Activated T-helper 2 cell treated with anti-CD3 and anti-CD28 coated beads, Interferon-gamma antibody, Interleukin-2, Interleukin-4, amounts not matched to agents 10 μg/mL and 5 μg/mL and 100 μg/mL, durations not matched to agents 14 hours and 24 hours and 36 hours (primary cell): ENCODE measurements at regions not wholly inside any gene's neighbourhood (a gene's known extent, or its start where the extent isn't known, plus 50 kb on each side); places are given as distances from the start of the nearest gene placed in this dataset.

Source experiments
- DNase-seq: peaks from one replicate; pipeline ENCODE4 v3.0.0; 2021; ENCODE audit warnings: low spot score
- H3K27ac Mint-ChIP-seq: one replicate; pipeline ENCODE4 v1.8.0; 2021; ENCODE audit warnings: mixed read lengths
- H3K27me3 Mint-ChIP-seq: one replicate; pipeline ENCODE4 v1.8.0; 2021; ENCODE audit warnings: low read depth, mixed read lengths
- H3K36me3 Mint-ChIP-seq: one replicate; pipeline ENCODE4 v1.8.0; 2021; ENCODE audit warnings: low read depth, mixed read lengths
- H3K4me1 Mint-ChIP-seq: one replicate; pipeline ENCODE4 v1.8.0; 2021; ENCODE audit warnings: low read depth, mixed read lengths
- H3K4me3 Mint-ChIP-seq: one replicate; pipeline ENCODE4 v1.8.0; 2021; ENCODE audit warnings: low read depth, mild to moderate bottlenecking, moderate library complexity, mixed read lengths
- H3K9me3 Mint-ChIP-seq: one replicate; pipeline ENCODE4 v1.8.0; 2021; ENCODE audit warnings: mixed read lengths
- intact Hi-C: fragments of 100-400 bp; cut with micrococcal nuclease; formaldehyde crosslinking; loops from one replicate; pipeline ENCODE4 v1.15.1; 2023

GRCh38 chrX:69253821-69254220, 88.6 kb upstream of the PJA1 start:
- H3K36me3 Mint-ChIP-seq, result no peaks in the 10 kb centered on the region
- H3K9me3 Mint-ChIP-seq, result no peaks in the 10 kb centered on the region
- no peak overlapping the region for H3K4me3 Mint-ChIP-seq
- DNase-seq, result no peak
- intact Hi-C loops, result no loop called here
- H3K27me3 Mint-ChIP-seq, result no peaks in the 10 kb centered on the region
- H3K27ac Mint-ChIP-seq, result no peak overlapping the region
- no peaks in the 10 kb centered on the region for H3K4me1 Mint-ChIP-seq

GRCh38 chrX:69243276-69243675, 78.0 kb upstream of the PJA1 start:
- intact Hi-C loops, result no loop called here
- Mint-ChIP-seq H3K36me3 (no peaks in the 10 kb centered on the region), H3K9me3 (no peaks in the 10 kb centered on the region), H3K27ac (no peak overlapping the region), H3K27me3 (peaks cover 2% of the 10 kb centered on the region), H3K4me1 (no peaks in the 10 kb centered on the region), H3K4me3 (no peak overlapping the region)
- no peak for DNase-seq

GRCh38 chrX:69238887-69239231, 73.6 kb upstream of the PJA1 start:
- Mint-ChIP-seq H3K27ac (no peak overlapping the region), H3K4me3 (no peak overlapping the region), H3K4me1 (no peaks in the 10 kb centered on the region), H3K9me3 (no peaks in the 10 kb centered on the region), H3K27me3 (no peaks in the 10 kb centered on the region), H3K36me3 (no peaks in the 10 kb centered on the region)
- intact Hi-C loops, result no loop called here
- no peak for DNase-seq

GRCh38 chrX:69238114-69238886, 73.0 kb upstream of the PJA1 start:
- intact Hi-C loops, result no loop called here
- H3K9me3 Mint-ChIP-seq, result no peaks in the 10 kb centered on the region
- no peak for DNase-seq
- no peak overlapping the region for H3K27ac Mint-ChIP-seq
- H3K4me1 Mint-ChIP-seq, result no peaks in the 10 kb centered on the region
- H3K27me3 Mint-ChIP-seq, result no peaks in the 10 kb centered on the region
- no peak overlapping the region for H3K4me3 Mint-ChIP-seq
- no peaks in the 10 kb centered on the region for H3K36me3 Mint-ChIP-seq

DNA sequence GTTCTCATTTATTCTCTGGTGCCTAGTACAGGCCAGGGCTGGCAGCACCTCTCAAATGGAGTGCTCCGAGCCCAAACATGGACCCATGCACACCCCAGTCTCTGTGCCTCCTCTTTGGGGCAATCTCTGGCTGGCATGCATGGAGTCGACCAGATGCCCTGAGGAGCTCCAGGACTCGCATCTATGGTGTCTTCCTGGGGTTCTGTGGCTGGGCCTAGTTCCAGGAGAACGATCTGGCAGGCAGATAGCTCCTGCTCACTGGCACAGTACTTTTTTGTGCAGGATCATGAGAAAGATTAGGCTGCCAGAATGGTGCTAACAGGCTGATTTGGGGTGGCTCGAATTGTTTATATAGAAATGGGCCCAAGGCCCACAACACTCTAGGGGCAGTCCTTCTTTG, 72.0 kb upstream of the PJA1 start:
- H3K27me3 Mint-ChIP-seq, result no peaks in the 10 kb centered on the region
- H3K36me3 Mint-ChIP-seq, result no peaks in the 10 kb centered on the region
- DNase-seq, result no peak
- no peak overlapping the region for H3K4me3 Mint-ChIP-seq
- intact Hi-C loops, result no loop called here
- H3K9me3 Mint-ChIP-seq, result no peaks in the 10 kb centered on the region
- H3K4me1 Mint-ChIP-seq, result no peaks in the 10 kb centered on the region
- H3K27ac Mint-ChIP-seq, result no peak overlapping the region

DNA sequence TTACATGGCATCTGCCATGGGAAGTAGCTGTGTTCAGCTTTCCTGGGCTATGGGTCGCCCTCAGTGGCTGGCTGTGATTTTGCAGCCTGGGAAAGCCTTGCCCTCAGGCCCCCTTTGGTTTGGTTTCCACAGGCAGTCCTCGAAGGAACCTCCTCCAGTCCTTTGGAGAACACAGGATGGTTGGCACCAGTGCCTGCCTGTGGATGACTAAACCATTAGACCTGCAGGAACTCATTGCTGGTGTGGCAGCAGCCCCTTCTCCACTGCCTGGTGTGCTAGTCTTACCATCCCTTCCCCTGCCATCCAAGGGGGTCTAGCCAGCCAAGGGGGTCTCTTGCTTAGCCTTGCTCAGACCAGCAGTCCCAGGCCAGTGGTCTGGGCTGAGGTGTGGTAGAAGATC, 71.4 kb upstream of the PJA1 start:
- DNase-seq, result no peak
- no peaks in the 10 kb centered on the region for H3K36me3 Mint-ChIP-seq
- H3K9me3 Mint-ChIP-seq, result no peaks in the 10 kb centered on the region
- no peak overlapping the region for H3K4me3 Mint-ChIP-seq
- no peaks in the 10 kb centered on the region for H3K27me3 Mint-ChIP-seq
- no peak overlapping the region for H3K27ac Mint-ChIP-seq
- intact Hi-C loops, result no loop called here
- H3K4me1 Mint-ChIP-seq, result no peaks in the 10 kb centered on the region

- Mint-ChIP-seq H3K36me3 (no peaks in the 10 kb centered on the region), H3K4me1 (no peaks in the 10 kb centered on the region), H3K27me3 (no peaks in the 10 kb centered on the region), H3K27ac (no peak overlapping the region), H3K4me3 (no peak overlapping the region), H3K9me3 (no peaks in the 10 kb centered on the region)
- no peak for DNase-seq
- intact Hi-C loops, result no loop called here
These were observed 69.4 kb upstream of the PJA1 start for GRCh38 chrX:69234624-69235023.

DNA sequence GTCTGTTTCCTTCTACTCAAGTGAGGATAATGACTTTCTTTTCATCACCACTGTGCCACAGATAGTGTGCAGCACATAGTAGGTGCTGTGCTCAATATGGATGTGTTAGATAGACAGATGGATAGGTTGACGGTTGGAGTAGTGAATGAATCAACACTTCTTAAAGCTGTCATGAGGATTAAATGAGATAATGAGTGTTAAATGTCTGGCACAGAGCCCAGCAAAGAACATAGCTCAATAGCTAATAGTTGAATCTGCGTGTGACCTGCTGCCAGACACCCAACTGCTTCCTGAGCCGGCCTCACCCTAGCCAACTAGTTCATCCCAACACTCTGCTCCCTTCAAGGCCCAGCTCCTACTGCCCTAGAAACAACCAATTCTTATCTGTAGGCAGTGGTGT, 67.7 kb upstream of the PJA1 start:
- H3K9me3 Mint-ChIP-seq, result no peaks in the 10 kb centered on the region
- no peaks in the 10 kb centered on the region for H3K27me3 Mint-ChIP-seq
- intact Hi-C loops, result no loop called here

DNA sequence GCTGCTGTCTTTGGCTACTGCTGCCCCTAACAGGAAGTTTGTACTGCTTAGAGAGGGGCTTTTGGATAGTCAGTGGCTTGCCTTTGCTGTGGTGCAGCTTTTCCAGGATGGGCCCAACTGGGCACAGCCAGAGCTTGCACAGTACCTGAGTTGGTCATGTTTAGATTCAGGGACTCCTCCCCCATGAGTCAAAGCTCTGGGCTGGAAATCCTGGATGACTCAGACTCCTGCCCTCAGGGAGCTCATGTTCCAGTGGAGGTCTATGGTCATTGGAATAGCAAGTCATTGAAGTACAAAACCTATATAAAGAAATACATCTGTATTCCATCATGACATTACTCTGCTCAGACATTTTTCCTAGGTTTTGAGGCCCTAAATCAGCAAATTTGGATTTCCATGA, 66.7 kb upstream of the PJA1 start:
- Mint-ChIP-seq H3K4me1 (no peaks in the 10 kb centered on the region), H3K9me3 (no peaks in the 10 kb centered on the region), H3K27me3 (no peaks in the 10 kb centered on the region), H3K36me3 (no peaks in the 10 kb centered on the region), H3K4me3 (no peak overlapping the region), H3K27ac (no peak overlapping the region)
- DNase-seq, result no peak
- intact Hi-C loops, result no loop called here

More for the DNA sequence above, 67.7 kb upstream of the PJA1 start:
- no peak overlapping the region for H3K27ac Mint-ChIP-seq
- no peaks in the 10 kb centered on the region for H3K4me1 Mint-ChIP-seq
- H3K4me3 Mint-ChIP-seq, result no peak overlapping the region
- no peaks in the 10 kb centered on the region for H3K36me3 Mint-ChIP-seq
- no peak for DNase-seq

DNA sequence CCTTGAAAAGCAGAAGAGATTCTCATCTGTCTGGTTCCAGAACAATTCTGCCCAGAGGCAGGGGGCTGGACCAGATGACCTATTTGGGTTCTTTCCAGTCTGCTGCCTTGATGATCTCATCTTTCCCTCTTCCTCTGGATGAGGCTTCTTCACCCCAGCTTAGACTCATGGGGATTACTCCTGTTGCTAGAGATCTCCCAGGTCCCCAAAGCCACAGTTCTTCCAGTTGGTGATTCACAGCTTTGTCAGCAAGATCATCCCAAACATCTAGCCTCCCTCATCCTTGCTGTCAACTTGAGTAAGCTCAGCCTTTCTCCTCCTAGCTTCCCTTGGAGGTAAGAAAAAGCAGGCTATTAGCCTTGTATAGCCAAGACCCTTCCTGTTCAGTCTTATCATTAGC, 64.2 kb upstream of the PJA1 start:
- H3K4me3 Mint-ChIP-seq, result no peak overlapping the region
- intact Hi-C loops, result no loop called here
- no peaks in the 10 kb centered on the region for H3K36me3 Mint-ChIP-seq
- H3K4me1 Mint-ChIP-seq, result no peaks in the 10 kb centered on the region
- DNase-seq, result no peak
- H3K9me3 Mint-ChIP-seq, result no peaks in the 10 kb centered on the region
- H3K27me3 Mint-ChIP-seq, result no peaks in the 10 kb centered on the region
- no peak overlapping the region for H3K27ac Mint-ChIP-seq

GRCh38 chrX:69228732-69229131, 63.5 kb upstream of the PJA1 start:
- no peaks in the 10 kb centered on the region for H3K27me3 Mint-ChIP-seq
- intact Hi-C loops, result no loop called here
- H3K9me3 Mint-ChIP-seq, result no peaks in the 10 kb centered on the region
- no peak for DNase-seq
- H3K4me1 Mint-ChIP-seq, result no peaks in the 10 kb centered on the region
- H3K4me3 Mint-ChIP-seq, result no peak overlapping the region
- H3K27ac Mint-ChIP-seq, result no peak overlapping the region
- H3K36me3 Mint-ChIP-seq, result no peaks in the 10 kb centered on the region

DNA sequence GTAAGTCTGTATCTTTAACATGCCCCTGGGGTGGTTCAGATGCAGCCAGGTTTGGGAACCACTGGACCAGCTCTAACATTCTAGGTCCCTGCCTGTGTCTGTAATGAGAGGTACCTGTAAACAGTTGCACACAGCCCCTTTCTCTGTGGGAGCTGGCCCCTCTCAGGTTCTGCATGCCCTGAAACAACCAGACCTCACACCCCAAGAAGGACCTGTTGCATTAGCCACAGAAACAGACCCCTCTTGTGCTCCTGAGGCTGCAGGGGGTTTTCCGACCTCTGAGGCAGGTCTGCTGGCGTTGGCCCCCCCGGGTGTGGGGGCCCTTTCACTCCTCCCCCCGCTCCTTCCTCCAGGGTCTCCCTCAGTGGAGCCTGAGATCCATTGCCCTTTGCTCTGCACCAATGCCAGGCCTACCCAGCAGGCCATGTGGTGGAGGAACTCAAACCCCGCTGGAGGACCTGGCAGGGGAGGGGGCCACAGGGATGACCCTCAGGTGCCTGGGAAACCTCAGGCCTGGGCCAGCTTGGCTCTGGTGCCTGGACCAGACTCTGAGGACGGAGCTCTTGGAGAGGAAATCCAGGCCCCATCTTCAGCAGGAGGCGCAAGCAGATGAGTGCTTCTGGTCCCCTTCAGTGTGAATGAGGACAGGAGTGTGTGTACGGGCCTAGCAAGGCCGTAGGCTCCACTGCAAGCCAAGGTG, 61.4 kb upstream of the PJA1 start:
- Mint-ChIP-seq H3K27ac (no peak overlapping the region), H3K9me3 (no peaks in the 10 kb centered on the region), H3K4me3 (no peak overlapping the region), H3K4me1 (no peaks in the 10 kb centered on the region), H3K27me3 (peaks cover 2% of the 10 kb centered on the region), H3K36me3 (no peaks in the 10 kb centered on the region)
- intact Hi-C loops, result no loop called here
- DNase-seq, result no peak

- no peaks in the 10 kb centered on the region for H3K4me1 Mint-ChIP-seq
- no peak overlapping the region for H3K4me3 Mint-ChIP-seq
These were observed 57.1 kb upstream of the PJA1 start for GRCh38 chrX:69222103-69223090.

More at GRCh38 chrX:69222103-69223090, 57.1 kb upstream of the PJA1 start:
- intact Hi-C loops, result loop anchor here (1.0 to 2.0 kb wide), 4 partner anchors 64 to 489 kb away; partner anchors contain the start of gene EFNB1
- DNase-seq, result peak; percentile 46
- no peak overlapping the region for H3K27ac Mint-ChIP-seq
- H3K27me3 Mint-ChIP-seq, result peaks cover 2% of the 10 kb centered on the region
- no peaks in the 10 kb centered on the region for H3K9me3 Mint-ChIP-seq
- no peaks in the 10 kb centered on the region for H3K36me3 Mint-ChIP-seq
